A673 (cell line): ENCODE measurements at regions not wholly inside any gene's neighbourhood (a gene's known extent, or its start where the extent isn't known, plus 50 kb on each side); places are given as distances from the start of the nearest gene placed in this dataset.

Source experiments
- EZH2 ChIP-seq: fragments of 200-600 bp; sonication (generic); IDR thresholded peaks from 2 replicates; pipeline ENCODE4 v1.6.1; 2017; ENCODE audit warnings: borderline replicate concordance, low read depth, mild to moderate bottlenecking, mixed read lengths, antibody characterized with exemption, low read length; ENCODE audit not compliant: poor library complexity, severe bottlenecking
- TF ChIP-seq, protein P1 (sequence below): fragments of 300-800, 200-600 bp; sonication (generic); conservative IDR thresholded peaks from 2 replicates; pipeline ENCODE4 v1.5.1; 2017; ENCODE audit warnings: low read depth, mild to moderate bottlenecking, antibody characterized with exemption, low read length, moderate library complexity, mixed read lengths

DNA sequence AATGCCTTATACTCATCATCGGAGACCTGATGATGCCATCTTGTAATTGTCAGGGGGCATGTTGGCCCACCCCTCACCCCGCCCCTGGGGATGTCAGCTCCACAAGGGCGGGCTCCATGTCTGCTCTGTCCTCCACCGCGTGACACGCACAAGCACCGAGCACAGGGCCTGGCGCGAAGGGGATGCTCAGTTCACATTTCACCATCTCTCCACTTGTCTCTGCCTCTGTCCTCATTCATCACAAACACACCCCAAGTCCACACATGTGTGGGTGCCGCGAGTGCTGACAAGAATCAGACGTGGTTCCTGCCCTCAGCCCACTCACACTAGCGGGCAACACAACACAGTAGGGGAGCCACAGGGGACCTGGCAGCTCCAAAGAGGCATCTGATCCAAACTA lies 151.2 kb upstream of the PTPN1 start:
- TF ChIP-seq, protein P1, sequence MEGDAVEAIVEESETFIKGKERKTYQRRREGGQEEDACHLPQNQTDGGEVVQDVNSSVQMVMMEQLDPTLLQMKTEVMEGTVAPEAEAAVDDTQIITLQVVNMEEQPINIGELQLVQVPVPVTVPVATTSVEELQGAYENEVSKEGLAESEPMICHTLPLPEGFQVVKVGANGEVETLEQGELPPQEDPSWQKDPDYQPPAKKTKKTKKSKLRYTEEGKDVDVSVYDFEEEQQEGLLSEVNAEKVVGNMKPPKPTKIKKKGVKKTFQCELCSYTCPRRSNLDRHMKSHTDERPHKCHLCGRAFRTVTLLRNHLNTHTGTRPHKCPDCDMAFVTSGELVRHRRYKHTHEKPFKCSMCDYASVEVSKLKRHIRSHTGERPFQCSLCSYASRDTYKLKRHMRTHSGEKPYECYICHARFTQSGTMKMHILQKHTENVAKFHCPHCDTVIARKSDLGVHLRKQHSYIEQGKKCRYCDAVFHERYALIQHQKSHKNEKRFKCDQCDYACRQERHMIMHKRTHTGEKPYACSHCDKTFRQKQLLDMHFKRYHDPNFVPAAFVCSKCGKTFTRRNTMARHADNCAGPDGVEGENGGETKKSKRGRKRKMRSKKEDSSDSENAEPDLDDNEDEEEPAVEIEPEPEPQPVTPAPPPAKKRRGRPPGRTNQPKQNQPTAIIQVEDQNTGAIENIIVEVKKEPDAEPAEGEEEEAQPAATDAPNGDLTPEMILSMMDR: no peak
- TF ChIP-seq EZH2: no peak
